RWPE1 (cell line): ENCODE measurements at regions not wholly inside any gene's neighbourhood (a gene's known extent, or its start where the extent isn't known, plus 50 kb on each side); places are given as distances from the start of the nearest gene placed in this dataset.
"Not testable (repeated sequence)": the region's sequence is repeated elsewhere in the genome, so short reads cannot be mapped to it uniquely, and the experiment has no call there.

Experiments
- CTCF ChIA-PET: fragments of 350-600 bp; sonication (Branson Sonifier 250); formaldehyde crosslinking; extraction: SDS; loops from one replicate; lab custom pipeline; 2021; lab: Yijun Ruan, JAX
- POLR2A ChIA-PET: fragments of 400-600 bp; formaldehyde crosslinking; extraction: SDS; loops from one replicate; lab custom pipeline; 2020; ENCODE audit warnings: antibody characterized with exemption; ENCODE audit not compliant: low non-redundant PET; lab: Yijun Ruan, JAX
- DNase-seq: peaks from one replicate; pipeline ENCODE4 v3.0.0; 2012; ENCODE audit warnings: low spot score
- H3K27ac ChIP-seq: fragments of 450-650 bp; 2 replicates; pipeline ENCODE4 v1.5.1; 2017
- TF ChIP-seq, protein P1 (sequence below): fragments of 450-650 bp; conservative IDR thresholded peaks from 2 replicates; pipeline ENCODE4 v1.5.1; 2017; ENCODE audit warnings: low read depth, mild to moderate bottlenecking

DNA sequence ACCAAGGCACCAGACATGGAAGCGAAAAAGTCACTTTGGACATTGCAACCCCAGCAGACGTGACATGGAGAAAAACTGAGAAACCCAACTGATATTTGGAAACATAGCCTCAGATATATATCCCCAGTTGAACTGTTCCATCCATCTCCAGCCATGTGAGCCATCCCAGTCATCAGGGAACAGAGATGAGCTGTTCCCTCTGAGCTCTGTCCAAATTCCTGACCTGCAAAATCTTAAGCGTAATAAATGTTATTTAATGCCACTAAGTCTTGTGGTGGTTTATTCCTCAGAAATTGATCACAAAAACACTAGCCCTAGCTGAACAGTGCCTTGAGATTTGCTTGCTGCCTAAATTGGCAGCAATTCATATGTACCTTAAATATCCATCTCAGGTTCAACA, 182.8 kb downstream of the NRP2 start:
- ChIA-PET POLR2A (no interaction called here), CTCF (no interaction called here)
- no peak overlapping the region for H3K27ac ChIP-seq
- TF ChIP-seq, protein P1, sequence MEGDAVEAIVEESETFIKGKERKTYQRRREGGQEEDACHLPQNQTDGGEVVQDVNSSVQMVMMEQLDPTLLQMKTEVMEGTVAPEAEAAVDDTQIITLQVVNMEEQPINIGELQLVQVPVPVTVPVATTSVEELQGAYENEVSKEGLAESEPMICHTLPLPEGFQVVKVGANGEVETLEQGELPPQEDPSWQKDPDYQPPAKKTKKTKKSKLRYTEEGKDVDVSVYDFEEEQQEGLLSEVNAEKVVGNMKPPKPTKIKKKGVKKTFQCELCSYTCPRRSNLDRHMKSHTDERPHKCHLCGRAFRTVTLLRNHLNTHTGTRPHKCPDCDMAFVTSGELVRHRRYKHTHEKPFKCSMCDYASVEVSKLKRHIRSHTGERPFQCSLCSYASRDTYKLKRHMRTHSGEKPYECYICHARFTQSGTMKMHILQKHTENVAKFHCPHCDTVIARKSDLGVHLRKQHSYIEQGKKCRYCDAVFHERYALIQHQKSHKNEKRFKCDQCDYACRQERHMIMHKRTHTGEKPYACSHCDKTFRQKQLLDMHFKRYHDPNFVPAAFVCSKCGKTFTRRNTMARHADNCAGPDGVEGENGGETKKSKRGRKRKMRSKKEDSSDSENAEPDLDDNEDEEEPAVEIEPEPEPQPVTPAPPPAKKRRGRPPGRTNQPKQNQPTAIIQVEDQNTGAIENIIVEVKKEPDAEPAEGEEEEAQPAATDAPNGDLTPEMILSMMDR: no peak
- DNase-seq: no peak

DNA sequence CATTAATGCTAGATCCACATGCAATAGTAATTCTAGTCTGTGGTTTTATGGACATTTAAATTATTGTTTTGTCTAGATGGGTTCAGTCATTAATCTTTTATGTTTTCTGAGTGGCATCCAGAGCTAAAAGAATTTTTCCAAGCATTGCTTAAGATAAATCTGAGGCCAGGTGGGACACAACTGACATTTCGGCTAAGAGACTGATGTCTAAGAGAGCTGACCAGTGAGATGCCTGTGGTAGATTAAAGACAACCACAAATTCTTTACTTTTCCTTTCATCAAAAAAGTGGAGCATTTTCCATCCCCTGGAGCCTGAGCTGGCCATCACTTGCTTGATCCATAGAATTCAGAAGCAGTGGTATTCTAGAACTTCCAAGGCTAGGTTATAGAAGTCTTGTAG, 182.2 kb downstream of the NRP2 start:
- no peak overlapping the region for H3K27ac ChIP-seq
- no peak for DNase-seq
- TF ChIP-seq, protein P1: no peak
- CTCF ChIA-PET: no interaction called here
- POLR2A ChIA-PET: no interaction called here

DNA sequence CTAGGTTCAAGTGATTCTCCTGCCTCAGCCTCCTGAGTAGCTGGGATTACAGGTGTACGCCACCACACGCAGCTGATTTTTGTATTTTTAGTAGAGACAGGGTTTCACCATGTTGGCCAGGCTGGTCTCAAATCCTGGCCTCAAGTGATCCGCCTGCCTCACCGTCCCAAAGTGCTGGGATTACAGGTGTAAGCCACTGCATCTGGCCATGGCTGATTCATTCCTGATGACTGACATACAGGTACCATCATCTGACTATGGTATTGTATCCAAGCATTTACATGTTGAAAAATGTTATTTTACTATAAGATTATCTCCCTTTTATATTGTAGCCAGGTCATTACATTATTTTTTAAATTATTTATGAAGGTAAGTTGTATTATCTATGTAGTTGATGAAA, 180.5 kb downstream of the NRP2 start:
- CTCF ChIA-PET: interaction anchor here (0.6 kb wide), 1 partner anchor 27 kb away, joined by 3 read pairs; no protein-coding TSS in a partner anchor
- DNase-seq, POLR2A ChIA-PET, H3K27ac ChIP-seq: not testable (repeated sequence)

DNA sequence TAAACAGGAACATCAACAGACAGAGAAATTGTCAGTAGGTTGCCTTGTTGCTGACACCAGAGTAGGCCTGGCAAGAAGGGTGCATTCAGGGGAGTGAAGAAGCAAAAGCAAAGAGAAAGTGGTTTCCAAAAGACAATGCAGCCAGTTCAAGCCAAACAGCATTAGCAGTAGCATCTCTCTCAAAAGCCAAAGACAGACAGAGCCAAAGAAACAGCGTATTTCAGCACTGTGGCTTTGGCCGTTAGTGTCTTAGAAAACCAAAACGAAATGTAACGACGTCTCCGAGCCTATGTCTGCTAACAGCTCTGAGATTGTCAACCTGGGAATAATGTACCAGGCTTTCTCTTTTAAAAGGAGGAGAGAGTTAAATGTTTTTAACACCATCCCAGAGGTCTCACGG, 178.6 kb downstream of the NRP2 start:
- ChIA-PET POLR2A (no interaction called here), CTCF (no interaction called here)
- TF ChIP-seq, protein P1: no peak
- DNase-seq: no peak
- no peak overlapping the region for H3K27ac ChIP-seq

DNA sequence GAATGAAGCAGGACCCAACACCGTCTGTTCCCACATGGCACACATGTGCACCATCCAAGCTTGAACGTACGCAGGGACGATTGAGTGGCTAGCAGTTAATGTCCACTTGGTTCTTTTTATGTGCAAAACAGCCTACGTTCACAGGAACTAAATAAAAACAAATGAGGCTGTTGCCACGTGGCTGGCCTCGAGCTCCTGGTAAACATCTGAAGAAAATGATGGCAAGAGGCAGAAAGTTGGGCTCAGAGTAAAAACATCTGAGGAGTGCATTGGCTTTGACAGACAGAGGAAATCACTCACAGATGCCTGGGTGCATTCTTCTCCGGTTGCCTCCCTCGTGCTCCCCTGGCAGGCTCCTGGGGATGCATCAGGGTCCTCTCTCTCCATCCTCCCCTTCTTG, 177.9 kb downstream of the NRP2 start:
- ChIA-PET CTCF (no interaction called here), POLR2A (no interaction called here)
- TF ChIP-seq, protein P1: no peak

DNA sequence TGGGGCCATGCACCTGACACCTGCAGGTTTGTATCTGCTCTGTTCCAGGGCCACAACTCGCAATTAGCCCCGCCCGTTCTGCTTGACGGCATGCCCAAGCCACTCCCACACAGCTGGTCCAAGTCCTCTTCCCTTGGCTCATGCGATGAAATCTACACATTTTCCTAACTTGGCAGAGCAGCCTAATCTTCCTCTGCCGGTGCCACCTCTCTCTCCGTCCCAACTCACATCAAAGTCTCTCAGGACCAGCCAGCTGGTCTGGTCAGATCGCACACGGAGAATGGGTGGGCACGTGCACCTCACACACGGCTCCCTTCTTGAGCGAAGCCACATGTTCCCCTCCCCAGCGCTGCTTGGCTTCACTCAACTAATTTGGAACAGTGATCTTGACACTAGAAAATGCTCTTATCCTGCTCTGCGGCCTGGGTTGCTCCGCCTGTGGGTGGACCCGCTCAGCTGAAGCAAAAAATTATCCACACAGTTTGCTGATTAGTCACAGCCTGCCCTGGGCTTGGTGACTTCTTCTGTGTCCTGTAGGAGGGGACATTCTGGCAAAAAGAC, 176.7 kb downstream of the NRP2 start:
- no peak for DNase-seq
- TF ChIP-seq, protein P1: no peak
- ChIA-PET CTCF (no interaction called here), POLR2A (no interaction called here)
- no peak overlapping the region for H3K27ac ChIP-seq

More for the DNA sequence above, 177.9 kb downstream of the NRP2 start:
- H3K27ac ChIP-seq: no peak overlapping the region
- no peak for DNase-seq

DNA sequence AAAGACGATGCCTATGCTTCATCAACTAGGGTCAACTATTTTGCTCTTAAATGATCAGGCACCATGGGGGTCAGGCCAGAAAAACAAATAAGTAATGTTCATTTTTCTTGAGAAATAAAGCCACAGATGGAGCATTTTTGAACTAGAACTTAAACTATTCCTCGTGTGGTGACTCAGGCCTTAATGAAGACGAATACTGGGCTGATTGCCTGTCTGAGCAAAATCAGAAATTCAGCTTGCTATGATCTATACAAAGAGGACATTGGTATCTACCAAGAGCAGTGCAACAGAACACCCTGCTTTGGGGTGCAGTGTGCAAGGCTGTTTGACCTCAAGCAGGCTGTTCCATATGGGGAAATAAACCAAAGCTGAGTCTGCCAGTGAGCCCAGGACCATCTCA, 176.0 kb downstream of the NRP2 start:
- TF ChIP-seq, protein P1: no peak
- CTCF ChIA-PET: interaction anchor here (0.6 to 0.8 kb wide), 2 partner anchors 91 to 602 kb away, joined by 3 to 7 read pairs; no protein-coding TSS in a partner anchor
- POLR2A ChIA-PET: no interaction called here

More for the DNA sequence above, 176.0 kb downstream of the NRP2 start:
- DNase-seq: no peak
- no peak overlapping the region for H3K27ac ChIP-seq
